Peyer's patch (tissue), 4 donors: ENCODE measurements at regions not wholly inside any gene's neighbourhood (a gene's known extent, or its start where the extent isn't known, plus 50 kb on each side); places are given as distances from the start of the nearest gene placed in this dataset.
"Not testable (repeated sequence)": the region's sequence is repeated elsewhere in the genome, so short reads cannot be mapped to it uniquely, and the experiment has no call there.

Experiments used
- DNase-seq, 3 donors: peaks; one replicate each; pipeline ENCODE4 v3.0.0-alpha.2; 2017 to 2019
- H3K27ac ChIP-seq, 4 donors: fragments of 200-600 bp; sonication (generic); one replicate each; pipeline ENCODE4 v1.5.1; 2016 to 2019
- H3K27me3 ChIP-seq, 2 donors: fragments of 200-600 bp; sonication (generic); one replicate each; pipeline ENCODE4 v1.5.1; 2019
- H3K36me3 ChIP-seq, 3 donors: fragments of 200-600 bp; sonication (generic); one replicate each; pipeline ENCODE4 v1.5.1; 2016 to 2019
- H3K4me1 ChIP-seq, 4 donors: fragments of 200-600 bp; sonication (generic); one replicate each; pipeline ENCODE4 v1.5.1; 2016 to 2019
- H3K4me3 ChIP-seq, 4 donors: fragments of 200-600 bp; sonication (generic); 1 replicate in 3 of 4; 2 replicates in 1 of 4; pipeline ENCODE4 v1.5.1; 2016 to 2019; ENCODE audit warnings: mild to moderate bottlenecking in 1 of 4
- H3K9me3 ChIP-seq, 4 donors: fragments of 200-600 bp; sonication (generic); one replicate each; pipeline ENCODE4 v1.5.1; 2016 to 2019; ENCODE audit warnings: mild to moderate bottlenecking in 1 of 4
- POLR2A ChIP-seq, 2 donors: fragments of 450-650 bp; IDR thresholded peaks; one replicate each; pipeline ENCODE4 v1.5.1; 2017; ENCODE audit warnings: antibody characterized with exemption in 2 of 2, mild to moderate bottlenecking in 2 of 2, moderate library complexity in 2 of 2
- TF ChIP-seq, protein P1 (sequence below), 6 experiments: fragments of 450-650 bp in 4 of 6; fragments of 200-600 bp in 2 of 6; sonication (generic) in 1 of 6; IDR thresholded peaks; one replicate each; pipeline ENCODE4 v1.5.1; 2017 to 2019; ENCODE audit warnings: antibody characterized with exemption in 6 of 6, mild to moderate bottlenecking in 3 of 6, moderate library complexity in 1 of 6

DNA sequence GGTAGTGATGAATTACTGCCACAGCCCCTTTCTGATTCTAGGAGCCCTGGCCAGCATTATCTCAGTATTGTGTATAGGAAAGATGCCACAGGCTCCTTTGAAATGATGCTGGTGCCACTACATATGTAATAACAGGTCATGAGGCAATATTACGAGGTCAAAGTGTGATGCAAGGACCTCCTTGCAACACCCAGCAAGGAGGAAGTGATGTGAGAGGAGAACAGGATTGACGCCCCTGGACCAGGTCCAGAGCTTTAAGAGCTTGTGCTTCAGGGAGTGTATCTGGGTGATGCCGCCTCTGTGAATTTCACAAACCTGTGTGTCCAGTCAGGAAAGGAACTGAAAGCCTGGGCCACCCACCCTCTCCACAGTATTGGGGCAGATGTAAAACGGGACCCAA, 261.8 kb downstream of the MID1IP1 start:
- no peak overlapping the region for H3K4me3 ChIP-seq
- no peaks in the 10 kb centered on the region for H3K36me3 ChIP-seq
- no peaks in the 10 kb centered on the region for H3K4me1 ChIP-seq
- DNase-seq = peak in 1 of 3 donors; percentile 49
- H3K27ac ChIP-seq = no peak overlapping the region
- no peaks in the 10 kb centered on the region for H3K27me3 ChIP-seq
- no peak for TF ChIP-seq POLR2A (IDR thresholded peaks at IDR 0.05)
- TF ChIP-seq, protein P1, sequence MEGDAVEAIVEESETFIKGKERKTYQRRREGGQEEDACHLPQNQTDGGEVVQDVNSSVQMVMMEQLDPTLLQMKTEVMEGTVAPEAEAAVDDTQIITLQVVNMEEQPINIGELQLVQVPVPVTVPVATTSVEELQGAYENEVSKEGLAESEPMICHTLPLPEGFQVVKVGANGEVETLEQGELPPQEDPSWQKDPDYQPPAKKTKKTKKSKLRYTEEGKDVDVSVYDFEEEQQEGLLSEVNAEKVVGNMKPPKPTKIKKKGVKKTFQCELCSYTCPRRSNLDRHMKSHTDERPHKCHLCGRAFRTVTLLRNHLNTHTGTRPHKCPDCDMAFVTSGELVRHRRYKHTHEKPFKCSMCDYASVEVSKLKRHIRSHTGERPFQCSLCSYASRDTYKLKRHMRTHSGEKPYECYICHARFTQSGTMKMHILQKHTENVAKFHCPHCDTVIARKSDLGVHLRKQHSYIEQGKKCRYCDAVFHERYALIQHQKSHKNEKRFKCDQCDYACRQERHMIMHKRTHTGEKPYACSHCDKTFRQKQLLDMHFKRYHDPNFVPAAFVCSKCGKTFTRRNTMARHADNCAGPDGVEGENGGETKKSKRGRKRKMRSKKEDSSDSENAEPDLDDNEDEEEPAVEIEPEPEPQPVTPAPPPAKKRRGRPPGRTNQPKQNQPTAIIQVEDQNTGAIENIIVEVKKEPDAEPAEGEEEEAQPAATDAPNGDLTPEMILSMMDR (IDR thresholded peaks at IDR 0.05) = no peak
- H3K9me3 ChIP-seq = no peaks in the 10 kb centered on the region

DNA sequence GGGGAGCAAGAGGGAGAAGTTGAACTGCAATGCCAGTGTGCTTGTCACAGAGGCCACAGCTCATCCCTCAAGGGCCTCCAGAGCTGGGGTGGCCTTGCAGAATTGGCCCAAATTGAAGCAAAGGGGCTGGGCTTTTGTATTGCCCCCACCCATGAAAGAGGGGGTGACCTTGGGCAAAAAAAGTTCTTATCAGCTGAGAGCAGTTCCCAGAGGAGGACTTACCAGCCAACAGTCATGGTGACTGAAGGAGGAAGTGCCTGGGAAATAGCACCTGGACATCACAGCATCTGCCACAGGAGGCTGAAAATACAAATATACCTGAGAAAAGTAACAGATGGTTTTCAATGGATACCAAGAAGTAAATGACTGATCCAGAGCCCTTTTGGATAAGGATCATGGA, 262.4 kb downstream of the MID1IP1 start:
- no peak for DNase-seq
- no peaks in the 10 kb centered on the region for H3K9me3 ChIP-seq
- H3K4me3 ChIP-seq = no peak overlapping the region
- TF ChIP-seq, protein P1 (IDR thresholded peaks at IDR 0.05) = no peak
- TF ChIP-seq POLR2A (IDR thresholded peaks at IDR 0.05) = no peak
- H3K27me3 ChIP-seq = no peaks in the 10 kb centered on the region
- no peak overlapping the region for H3K27ac ChIP-seq
- H3K36me3 ChIP-seq = no peaks in the 10 kb centered on the region
- no peaks in the 10 kb centered on the region for H3K4me1 ChIP-seq

DNA sequence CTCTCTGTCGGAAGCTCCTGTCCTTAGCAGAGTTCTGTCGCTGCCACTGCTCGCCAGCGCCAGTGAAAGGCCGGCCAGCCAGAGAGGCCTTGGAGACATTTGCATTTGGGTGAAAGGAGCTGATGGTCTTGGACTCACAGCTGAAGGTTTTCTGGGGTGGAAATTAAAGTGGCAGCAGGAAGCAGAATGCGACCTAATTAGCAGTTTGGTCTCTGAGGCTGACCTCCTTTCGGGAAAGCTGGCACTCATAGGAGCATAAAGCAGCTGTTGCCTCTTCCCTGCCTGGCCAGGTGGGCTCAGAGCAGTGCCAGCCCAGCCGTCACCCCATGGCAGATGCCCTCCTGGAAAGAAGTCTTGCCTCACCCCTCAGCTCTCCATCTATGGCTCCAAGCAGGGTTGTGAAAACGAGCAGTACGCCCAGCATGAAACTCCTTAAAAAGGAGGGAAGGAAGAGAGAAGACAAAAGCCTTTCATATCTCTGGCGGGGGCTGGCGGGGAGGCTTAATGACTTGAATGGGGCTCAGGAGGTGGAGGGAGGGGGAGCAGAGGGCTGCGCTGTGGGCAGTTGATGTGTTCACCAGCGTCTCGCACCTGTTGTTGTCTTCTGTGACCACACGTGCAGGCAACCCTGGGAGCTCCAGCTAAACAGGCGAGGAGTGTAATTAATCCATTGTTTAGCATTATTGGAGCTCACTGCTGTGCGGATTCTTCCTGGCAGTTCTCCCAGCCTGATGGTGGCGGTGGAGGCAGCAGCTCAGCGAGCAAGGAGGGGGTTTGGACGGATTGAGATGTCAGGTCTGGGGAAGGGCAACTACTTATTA, 264.0 kb downstream of the MID1IP1 start:
- H3K27me3 ChIP-seq = no peaks in the 10 kb centered on the region
- H3K9me3 ChIP-seq = no peaks in the 10 kb centered on the region
- H3K4me3 ChIP-seq = no peak overlapping the region
- no peak for TF ChIP-seq POLR2A (IDR thresholded peaks at IDR 0.05)
- TF ChIP-seq, protein P1 (IDR thresholded peaks at IDR 0.05) = no peak
- H3K36me3 ChIP-seq = no peaks in the 10 kb centered on the region
- H3K4me1 ChIP-seq = no peaks in the 10 kb centered on the region
- DNase-seq = no peak
- H3K27ac ChIP-seq = no peak overlapping the region

DNA sequence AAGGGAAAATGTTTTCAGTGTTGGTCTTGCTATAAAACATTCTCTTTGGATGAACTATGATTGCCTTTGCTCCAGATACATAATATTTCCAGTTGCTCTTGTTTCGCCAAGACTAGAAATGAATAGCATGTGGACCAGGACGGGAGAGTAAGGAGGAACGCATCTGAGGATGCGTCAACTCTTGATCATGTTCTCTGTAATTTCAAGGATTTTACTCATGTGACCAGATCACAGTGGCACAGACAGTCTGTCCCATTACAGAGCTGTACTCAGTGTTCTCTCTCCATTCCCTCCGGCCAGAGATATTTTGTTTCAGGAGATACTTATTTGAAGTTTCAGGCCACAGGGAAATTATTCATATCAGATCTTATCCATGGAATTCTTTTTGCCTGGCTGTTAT, 266.6 kb downstream of the MID1IP1 start:
- Histone ChIP-seq H3K27me3 (no peaks in the 10 kb centered on the region), H3K9me3 (no peaks in the 10 kb centered on the region), H3K27ac (no peak overlapping the region), H3K4me3 (no peak overlapping the region), H3K36me3 (no peaks in the 10 kb centered on the region), H3K4me1 (no peaks in the 10 kb centered on the region)
- TF ChIP-seq, protein P1 (IDR thresholded peaks at IDR 0.05) = no peak
- TF ChIP-seq POLR2A (IDR thresholded peaks at IDR 0.05) = no peak
- no peak for DNase-seq

DNA sequence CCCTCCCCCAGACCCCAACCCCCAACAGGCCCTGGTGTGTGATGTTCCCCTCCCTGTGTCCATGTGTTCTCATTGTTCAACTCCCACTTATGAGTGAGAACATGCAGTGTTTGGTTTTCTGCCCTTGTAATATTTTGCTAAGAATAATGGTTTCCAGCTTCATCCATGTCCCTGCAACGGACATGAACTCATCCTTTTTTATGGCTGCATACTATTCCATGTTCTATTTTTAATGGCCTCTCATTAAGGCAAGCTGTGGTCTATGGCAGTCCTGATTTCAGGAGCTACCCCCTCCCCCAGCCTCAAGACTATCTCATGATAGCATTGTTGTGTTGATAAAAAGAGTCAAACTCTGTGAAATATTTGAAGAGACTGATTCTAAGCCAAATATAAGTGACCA, 267.4 kb downstream of the MID1IP1 start:
- H3K36me3 ChIP-seq, H3K27me3 ChIP-seq, H3K4me1 ChIP-seq, DNase-seq, H3K4me3 ChIP-seq, H3K9me3 ChIP-seq, H3K27ac ChIP-seq: not testable (repeated sequence)

DNA sequence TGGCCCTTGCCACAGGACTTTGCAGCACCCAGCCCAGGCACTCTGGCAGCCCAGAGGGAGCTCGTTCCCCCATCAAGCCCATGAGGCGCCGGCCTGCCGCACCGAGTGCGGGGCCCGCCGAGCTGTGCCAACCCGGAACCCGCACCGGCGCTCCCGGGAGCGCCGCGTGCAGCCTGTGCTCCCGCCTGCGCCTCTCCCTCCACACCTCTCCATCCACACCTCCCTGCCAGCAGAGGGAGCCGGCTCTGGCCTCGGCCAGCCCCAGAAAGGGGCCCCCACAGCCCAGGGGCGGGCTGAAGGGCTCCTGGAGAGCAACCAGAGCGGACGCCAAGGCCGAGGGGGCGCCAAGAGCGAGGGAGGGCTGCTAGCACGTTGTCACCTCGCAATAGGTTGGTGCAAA, 268.8 kb downstream of the MID1IP1 start:
- no peak for TF ChIP-seq POLR2A (IDR thresholded peaks at IDR 0.05)
- TF ChIP-seq, protein P1 (IDR thresholded peaks at IDR 0.05) = no peak
- Histone ChIP-seq H3K36me3 (no peaks in the 10 kb centered on the region), H3K27ac (no peak overlapping the region), H3K4me3 (no peak overlapping the region), H3K9me3 (no peaks in the 10 kb centered on the region), H3K4me1 (no peaks in the 10 kb centered on the region), H3K27me3 (no peaks in the 10 kb centered on the region)
- DNase-seq = no peak
